ENCODE measurements at regions not wholly inside any gene's neighbourhood (a gene's known extent, or its start where the extent isn't known, plus 50 kb on each side); places are given as distances from the start of the nearest gene placed in this dataset.
"Not testable (repeated sequence)": the region's sequence is repeated elsewhere in the genome, so short reads cannot be mapped to it uniquely, and the experiment has no call there.

- Histone ChIP-seq H2AFZ (no peak overlapping the region), H3K9me3 (ENCODE audit: low read depth) (no peaks in the 10 kb centered on the region), H3K36me3 (replicated peaks; ENCODE audit: insufficient read depth, low read depth) (no peaks in the 10 kb centered on the region), H3K4me2 (no peak overlapping the region), H3K79me2 (no peaks in the 10 kb centered on the region), H4K20me1 (ENCODE audit: insufficient read depth, poor library complexity, severe bottlenecking) (no peaks in the 10 kb centered on the region), H3K4me3 (no peak overlapping the region), H3K4me1 (ENCODE audit: insufficient read depth) (no peaks in the 10 kb centered on the region), H3K27ac (no peak overlapping the region), H3K9me2 (replicated peaks; ENCODE audit: insufficient read depth) (no peaks in the 10 kb centered on the region), H3K27me3 (no peaks in the 10 kb centered on the region)
- whole genome bisulfite sequencing (ENCODE audit: low lambda C conversion rate, missing lambda C conversion rate), result 90% methylated on average over 4 of the region's 4 CpGs
- no peak for TF ChIP-seq EZH2phosphoT487 (IDR thresholded peaks at IDR 0.05; ENCODE audit: low read depth, severe bottlenecking, unreplicated experiment)
- TF ChIP-seq EZH2 (IDR thresholded peaks at IDR 0.05; ENCODE audit: borderline replicate concordance), result no peak
- TF ChIP-seq CTCF (IDR thresholded peaks at IDR 0.05; ENCODE audit: poor library complexity), result no peak
- no peak for DNase-seq (ENCODE audit: low spot score)
Measured at GRCh38 chr4:33996075-33996718, 2248.1 kb downstream of the ARAP2 start.

- Histone ChIP-seq H3K9me3 (ENCODE audit: low read depth) (no peaks in the 10 kb centered on the region), H3K4me1 (ENCODE audit: insufficient read depth) (no peaks in the 10 kb centered on the region), H3K4me3 (no peak overlapping the region), H3K36me3 (replicated peaks; ENCODE audit: insufficient read depth, low read depth) (no peaks in the 10 kb centered on the region), H3K27me3 (no peaks in the 10 kb centered on the region), H3K79me2 (no peaks in the 10 kb centered on the region), H3K27ac (no peak overlapping the region), H3K9me2 (replicated peaks; ENCODE audit: insufficient read depth) (no peaks in the 10 kb centered on the region), H3K4me2 (no peak overlapping the region), H2AFZ (no peak overlapping the region), H4K20me1 (ENCODE audit: insufficient read depth, poor library complexity, severe bottlenecking) (no peaks in the 10 kb centered on the region)
- no peak for DNase-seq (ENCODE audit: low spot score)
- TF ChIP-seq CTCF (IDR thresholded peaks at IDR 0.05; ENCODE audit: poor library complexity) (no peak), EZH2phosphoT487 (IDR thresholded peaks at IDR 0.05; ENCODE audit: low read depth, severe bottlenecking, unreplicated experiment) (no peak), EZH2 (IDR thresholded peaks at IDR 0.05; ENCODE audit: borderline replicate concordance) (no peak)
- WGBS (ENCODE audit: low lambda C conversion rate, missing lambda C conversion rate), result 64% methylated on average over 3 of the region's 3 CpGs
Measured at GRCh38 chr4:33998291-33998690, 2246.0 kb downstream of the ARAP2 start.

- Histone ChIP-seq H3K36me3 (replicated peaks; ENCODE audit: insufficient read depth, low read depth) (no peaks in the 10 kb centered on the region), H2AFZ (no peak overlapping the region), H3K9me2 (replicated peaks; ENCODE audit: insufficient read depth) (no peaks in the 10 kb centered on the region), H3K4me2 (no peak overlapping the region), H3K4me1 (ENCODE audit: insufficient read depth) (no peaks in the 10 kb centered on the region), H3K4me3 (no peak overlapping the region), H3K27ac (no peak overlapping the region), H3K27me3 (no peaks in the 10 kb centered on the region), H3K79me2 (no peaks in the 10 kb centered on the region), H3K9me3 (ENCODE audit: low read depth) (no peaks in the 10 kb centered on the region), H4K20me1 (ENCODE audit: insufficient read depth, poor library complexity, severe bottlenecking) (no peaks in the 10 kb centered on the region)
- 92% methylated on average over 3 of the region's 3 CpGs for WGBS (ENCODE audit: low lambda C conversion rate, missing lambda C conversion rate)
- TF ChIP-seq EZH2 (IDR thresholded peaks at IDR 0.05; ENCODE audit: borderline replicate concordance) (no peak), CTCF (IDR thresholded peaks at IDR 0.05; ENCODE audit: poor library complexity) (no peak), EZH2phosphoT487 (IDR thresholded peaks at IDR 0.05; ENCODE audit: low read depth, severe bottlenecking, unreplicated experiment) (no peak)
- DNase-seq (ENCODE audit: low spot score), result no peak
Measured at GRCh38 chr4:34000356-34000755, 2244.0 kb downstream of the ARAP2 start.

- H3K4me1 ChIP-seq (ENCODE audit: insufficient read depth); H3K9me2 ChIP-seq (replicated peaks; ENCODE audit: insufficient read depth); H3K4me2 ChIP-seq; H3K79me2 ChIP-seq; H4K20me1 ChIP-seq (ENCODE audit: insufficient read depth, poor library complexity, severe bottlenecking); H3K4me3 ChIP-seq; H3K27me3 ChIP-seq; H3K9me3 ChIP-seq (ENCODE audit: low read depth); H3K36me3 ChIP-seq (replicated peaks; ENCODE audit: insufficient read depth, low read depth); DNase-seq (ENCODE audit: low spot score); H3K27ac ChIP-seq; H2AFZ ChIP-seq: not testable (repeated sequence)
- WGBS (ENCODE audit: low lambda C conversion rate, missing lambda C conversion rate), result 90% methylated on average over 1 of the region's 1 CpG
Measured at GRCh38 chr4:34006540-34006939, 2237.8 kb downstream of the ARAP2 start.
